HG03354 (cell line): ENCODE measurements at regions not wholly inside any gene's neighbourhood (a gene's known extent, or its start where the extent isn't known, plus 50 kb on each side); places are given as distances from the start of the nearest gene placed in this dataset.

Experiments used
- ATAC-seq: cut with Tn5 transposase; IDR thresholded peaks from one replicate; pipeline ENCODE4 v1.9.1; 2021; ENCODE audit warnings: mild to moderate bottlenecking; ENCODE audit not compliant: unreplicated experiment, poor library complexity, severe bottlenecking

DNA sequence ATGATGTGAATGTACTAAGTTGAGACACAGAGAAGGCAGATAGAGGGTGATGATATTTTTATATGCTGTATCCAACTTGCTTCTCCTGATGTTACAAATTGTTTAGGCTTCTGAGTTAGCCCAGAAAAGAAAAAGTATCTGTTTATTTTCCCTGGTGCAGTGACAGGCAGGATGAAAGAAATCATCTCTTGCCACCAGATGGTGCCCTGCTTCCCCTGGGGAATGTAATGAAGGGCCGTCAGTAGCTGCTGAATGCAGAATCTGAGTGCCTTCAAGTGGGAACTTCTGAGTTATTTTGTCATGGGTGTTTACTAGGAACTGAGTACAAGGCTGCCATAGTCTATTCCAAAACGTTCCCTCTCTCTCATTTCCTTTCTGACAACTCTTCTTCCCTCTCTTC, 525.6 kb downstream of the MBD2 start:
- ATAC-seq: peak; percentile 56

DNA sequence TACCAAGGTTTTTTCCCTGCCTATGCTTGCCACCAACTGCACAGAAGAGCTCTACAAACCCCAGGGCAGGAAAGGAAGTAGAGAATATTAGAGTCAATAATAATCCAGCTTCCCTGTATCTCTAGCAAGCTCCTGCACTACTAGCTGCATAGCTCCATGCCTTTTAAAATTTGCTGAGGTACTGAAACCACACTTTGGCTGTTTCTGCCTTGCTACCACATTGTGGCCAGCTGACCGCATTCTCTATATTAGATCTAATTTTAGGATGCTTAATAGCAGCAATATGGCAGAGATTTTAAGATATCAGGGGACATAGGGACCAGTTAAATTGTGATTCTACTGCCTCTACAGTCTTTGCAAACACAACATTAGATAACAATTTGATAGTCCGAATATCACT, 534.6 kb downstream of the MBD2 start:
- ATAC-seq: no peak

DNA sequence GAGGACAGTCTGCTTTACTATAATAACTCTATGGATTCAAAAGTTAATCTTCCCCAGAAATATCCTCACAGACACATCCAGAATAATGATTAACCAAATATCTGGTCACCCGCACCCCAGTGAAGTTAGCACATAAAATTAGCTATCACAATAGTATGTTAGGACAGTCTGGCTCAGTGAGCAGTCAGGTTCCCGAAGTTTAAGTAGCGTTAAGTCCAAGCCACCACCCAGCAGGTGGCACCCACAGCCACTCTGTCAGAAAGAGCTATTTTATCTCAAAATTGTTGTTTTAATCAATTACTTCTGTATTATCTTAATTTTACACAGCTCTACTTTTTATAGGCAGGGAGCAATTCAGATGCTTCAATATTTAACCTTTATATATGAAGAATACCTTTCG, 537.5 kb downstream of the MBD2 start:
- no peak for ATAC-seq

DNA sequence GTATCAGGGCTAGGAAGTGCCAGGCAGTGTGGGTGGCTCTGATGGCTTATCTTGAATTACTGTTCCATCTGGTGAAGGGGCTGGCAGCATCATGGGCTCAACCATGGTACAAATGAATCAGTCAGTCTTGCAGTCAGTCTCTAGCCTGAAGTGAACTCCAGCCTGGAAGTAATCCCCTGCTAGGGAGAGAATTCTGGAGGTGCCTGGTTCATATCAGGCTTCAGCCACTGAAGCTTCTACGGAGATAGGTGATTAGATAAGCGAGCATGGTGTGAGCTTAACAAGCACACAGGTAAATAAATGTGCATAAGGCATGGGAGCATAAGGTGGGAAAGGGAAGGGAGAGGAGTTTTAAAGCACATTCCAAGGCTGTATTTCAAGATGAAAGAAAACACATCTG, 541.7 kb downstream of the MBD2 start:
- ATAC-seq: no peak

DNA sequence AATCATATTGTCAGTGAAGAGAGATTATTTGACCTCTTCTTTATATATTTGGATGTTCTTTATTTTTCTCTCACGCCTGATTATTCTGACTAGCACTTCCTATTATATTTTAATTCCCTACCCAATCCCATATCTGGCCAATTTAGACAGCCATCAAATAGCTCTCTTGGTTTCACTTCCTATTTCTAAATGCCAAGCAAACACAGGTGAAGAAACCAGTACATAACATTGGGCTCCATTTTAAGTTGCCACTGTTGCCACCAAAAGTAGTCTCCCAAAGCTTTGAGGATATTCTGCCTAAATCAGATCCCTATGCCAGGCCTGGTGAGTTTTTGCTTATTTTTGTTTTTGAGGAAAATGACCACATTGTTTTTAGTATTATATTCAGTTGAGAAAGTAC, 547.0 kb downstream of the MBD2 start:
- ATAC-seq: no peak

DNA sequence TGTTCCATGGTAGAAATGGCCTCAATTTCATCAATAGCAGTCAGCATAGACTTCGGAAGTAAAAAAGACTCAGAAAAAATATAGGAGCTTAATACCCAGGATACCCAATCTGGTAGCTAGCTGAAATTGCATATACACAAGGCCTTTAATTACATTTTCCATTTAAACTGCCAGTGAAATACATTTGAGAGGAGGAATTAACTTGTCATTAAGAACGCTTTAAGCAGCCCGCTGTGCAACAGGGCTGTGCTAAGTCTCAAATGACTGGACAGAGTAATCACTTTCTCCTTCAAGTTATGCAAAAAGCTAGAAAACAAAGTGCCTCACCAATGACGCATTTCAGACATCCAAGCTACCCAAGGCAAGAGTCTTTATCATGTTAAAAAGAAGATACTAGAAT, 558.8 kb downstream of the MBD2 start:
- ATAC-seq: no peak

DNA sequence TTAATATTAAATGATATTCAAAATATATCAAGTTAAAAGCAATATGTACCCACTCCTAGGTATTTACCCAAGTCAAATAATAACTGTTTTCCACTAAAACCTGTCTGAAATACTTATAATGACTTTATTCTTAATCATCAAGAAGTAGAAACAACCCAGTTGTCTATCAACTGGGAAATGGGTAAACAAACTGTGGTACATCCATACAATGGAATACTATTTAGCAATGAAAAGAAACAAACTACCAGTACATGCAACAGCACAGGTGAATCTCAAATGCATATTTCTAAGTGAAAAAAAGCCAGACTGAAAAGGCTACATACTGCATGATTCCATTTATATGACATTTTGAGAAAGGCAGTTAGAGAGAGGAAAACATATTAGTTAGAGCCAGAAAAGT, 559.9 kb downstream of the MBD2 start:
- no peak for ATAC-seq

DNA sequence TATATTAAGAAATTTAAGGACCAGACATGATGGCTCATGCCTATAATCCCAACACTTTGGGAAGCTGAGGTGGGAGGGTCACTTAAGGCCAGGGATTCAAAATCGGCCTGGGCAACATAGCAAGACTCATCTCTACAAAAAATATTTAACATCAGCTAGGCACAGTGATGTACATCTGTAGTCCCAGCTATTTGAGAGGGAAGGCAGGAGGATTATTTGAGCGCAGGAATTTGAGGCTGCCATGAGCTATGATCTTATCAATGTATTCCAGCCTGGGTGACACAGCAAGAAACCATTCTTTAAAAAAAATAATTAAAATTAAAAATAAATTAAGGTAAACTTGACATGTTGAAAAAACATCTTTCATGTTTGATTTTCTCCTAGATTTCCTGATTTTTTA, 564.2 kb downstream of the MBD2 start:
- no peak for ATAC-seq

DNA sequence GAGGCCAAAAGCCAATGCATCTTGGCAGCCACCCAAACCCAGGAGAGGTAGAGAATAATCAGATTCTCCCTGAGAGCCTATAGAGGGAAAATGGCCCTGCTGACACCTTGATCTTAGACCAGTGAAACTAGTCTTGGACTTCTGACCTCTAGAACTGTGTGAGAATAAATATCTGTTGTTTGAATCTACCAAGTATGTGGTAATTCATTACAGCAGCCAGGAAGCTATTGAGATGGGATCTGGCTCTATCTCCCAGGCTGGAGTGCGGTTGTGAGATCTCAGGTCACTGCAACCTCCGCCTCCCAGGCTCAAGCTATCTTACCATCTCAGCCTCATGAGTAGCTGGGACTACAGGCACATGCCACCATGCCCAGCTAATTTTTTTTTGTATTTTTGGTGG, 567.2 kb downstream of the MBD2 start:
- no peak for ATAC-seq

DNA sequence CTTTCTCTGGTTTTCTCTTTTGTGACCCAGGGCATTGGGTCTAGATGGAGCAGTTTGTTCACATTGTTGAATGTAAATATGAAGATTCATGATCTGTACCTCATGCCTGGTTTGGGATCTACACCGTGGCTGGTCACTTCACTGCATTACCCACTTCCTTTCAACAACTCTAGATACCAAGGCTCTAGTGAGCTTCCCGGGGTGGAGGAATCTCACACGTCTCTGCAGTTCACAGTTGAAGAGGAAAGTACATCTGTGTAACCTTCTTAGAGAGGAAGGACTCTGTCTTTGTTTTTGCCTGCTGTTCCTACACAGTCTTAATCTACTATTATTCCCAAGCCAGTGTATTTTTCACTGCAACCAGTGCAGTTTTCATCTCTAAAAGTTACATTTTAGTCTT, 574.8 kb downstream of the MBD2 start:
- ATAC-seq: no peak

DNA sequence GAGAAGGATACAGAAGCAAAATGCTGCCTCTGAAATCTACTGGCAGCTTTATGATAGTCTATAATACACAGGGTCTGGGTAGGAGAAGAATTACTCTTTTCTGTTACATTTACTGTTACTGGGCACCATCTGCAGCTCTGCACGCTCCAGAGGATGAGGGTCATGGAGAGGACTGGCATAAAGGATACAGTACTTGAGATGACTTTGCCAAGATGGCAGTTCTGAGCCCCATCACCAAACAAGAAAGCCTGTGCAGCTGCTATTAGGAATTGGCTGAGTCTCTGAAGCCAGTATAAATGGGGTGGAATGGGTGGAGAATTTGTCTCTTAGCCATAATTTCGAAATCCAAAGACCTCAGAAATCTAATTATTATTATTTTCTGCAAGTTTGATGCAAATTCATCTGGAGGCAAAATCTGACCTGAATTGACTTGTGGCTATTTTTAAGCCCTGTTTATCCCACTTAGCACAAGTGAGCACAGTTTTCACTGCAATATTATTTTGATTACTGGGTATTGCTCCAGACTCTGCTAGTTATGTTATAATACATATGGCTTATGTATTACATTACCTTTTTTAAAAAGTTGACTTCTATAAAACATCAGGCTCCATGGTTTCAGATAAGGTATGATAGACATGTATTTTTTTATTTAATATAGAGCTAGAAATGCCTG, 579.5 kb downstream of the MBD2 start:
- ATAC-seq: no peak

DNA sequence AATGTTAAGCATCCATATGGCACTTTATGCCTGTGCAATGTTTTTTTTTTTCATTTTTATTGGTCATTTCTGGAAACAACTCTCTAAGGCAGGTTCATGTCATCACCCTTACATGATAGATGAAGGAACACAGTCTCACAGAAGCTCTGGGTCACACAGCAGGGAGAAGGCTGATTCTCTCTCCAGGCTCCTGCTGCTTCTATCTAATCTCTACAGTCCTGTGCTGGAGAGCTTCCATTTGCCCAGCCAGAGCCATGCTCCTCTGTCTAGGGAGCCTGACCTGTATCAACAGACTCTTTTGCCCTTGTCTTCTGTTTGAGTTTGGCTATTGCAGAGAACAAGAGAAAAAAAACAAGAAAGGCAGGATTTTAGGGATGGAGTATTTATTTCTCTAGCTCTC, 584.8 kb downstream of the MBD2 start:
- ATAC-seq: no peak

DNA sequence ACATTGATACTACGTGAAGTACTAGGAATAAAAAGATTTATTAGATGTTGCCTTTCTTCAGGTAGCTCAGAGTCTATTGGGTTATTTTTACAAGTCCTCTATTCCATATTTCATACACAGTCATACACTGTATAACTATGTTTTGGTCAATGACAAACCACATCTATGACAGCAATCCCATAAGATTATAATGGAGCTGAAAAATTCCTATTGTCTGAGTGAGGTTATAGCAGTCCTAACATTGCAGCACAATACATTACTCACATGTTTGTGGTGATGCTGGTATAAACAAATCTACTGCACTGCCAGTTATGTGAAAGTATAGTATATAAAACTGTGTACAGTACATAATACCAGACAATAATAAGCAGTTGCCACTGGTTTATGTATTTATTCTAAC, 595.1 kb downstream of the MBD2 start:
- ATAC-seq: no peak

DNA sequence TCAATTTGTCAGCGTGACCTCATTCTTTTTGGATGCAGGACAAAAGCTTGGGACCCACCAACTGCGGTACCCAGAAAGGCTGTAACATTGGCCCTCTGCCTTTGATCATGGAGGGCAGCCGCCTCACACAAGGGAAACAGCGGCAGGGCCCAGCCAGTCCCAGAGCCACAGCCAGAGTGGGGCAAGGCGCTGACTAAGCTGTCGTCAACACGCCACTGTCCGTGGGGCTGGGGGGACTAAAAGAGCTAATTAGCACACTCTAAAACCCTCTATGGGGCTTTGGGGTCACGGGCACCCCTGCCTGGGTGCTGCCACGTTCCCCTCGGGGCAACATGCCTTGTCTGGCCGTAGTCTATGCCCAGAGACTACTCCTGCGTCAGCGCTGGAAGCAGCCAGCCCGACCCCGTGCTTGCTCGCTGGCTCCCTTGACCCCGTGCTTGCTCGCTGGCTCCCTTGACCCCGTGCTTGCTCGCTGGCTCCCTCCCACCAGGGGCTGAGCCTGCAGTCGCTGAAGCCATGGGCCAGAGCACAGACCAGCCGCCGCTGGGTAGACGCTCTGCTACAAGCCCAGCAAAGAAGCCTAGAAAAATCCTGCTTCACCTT, 598.4 kb downstream of the MBD2 start:
- no peak for ATAC-seq

DNA sequence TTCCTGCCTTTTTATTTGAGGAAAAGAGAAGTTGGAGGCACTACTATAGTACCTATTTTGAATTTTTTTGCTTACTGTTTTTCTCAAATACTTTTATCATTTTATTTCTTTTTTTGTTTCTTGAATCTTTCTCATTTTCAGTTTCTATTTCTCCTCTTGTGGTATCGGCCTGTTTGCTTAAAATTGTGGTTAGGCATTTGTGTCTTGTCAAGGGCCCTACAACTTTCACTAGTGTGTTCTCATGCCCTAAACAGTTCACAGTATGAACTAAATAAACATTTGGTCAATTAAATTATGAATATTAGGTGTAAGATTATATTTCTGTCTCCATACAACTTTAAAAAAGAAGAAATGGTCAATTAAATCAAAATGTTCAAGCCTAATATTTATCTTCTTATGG, 613.5 kb downstream of the MBD2 start:
- ATAC-seq: no peak

DNA sequence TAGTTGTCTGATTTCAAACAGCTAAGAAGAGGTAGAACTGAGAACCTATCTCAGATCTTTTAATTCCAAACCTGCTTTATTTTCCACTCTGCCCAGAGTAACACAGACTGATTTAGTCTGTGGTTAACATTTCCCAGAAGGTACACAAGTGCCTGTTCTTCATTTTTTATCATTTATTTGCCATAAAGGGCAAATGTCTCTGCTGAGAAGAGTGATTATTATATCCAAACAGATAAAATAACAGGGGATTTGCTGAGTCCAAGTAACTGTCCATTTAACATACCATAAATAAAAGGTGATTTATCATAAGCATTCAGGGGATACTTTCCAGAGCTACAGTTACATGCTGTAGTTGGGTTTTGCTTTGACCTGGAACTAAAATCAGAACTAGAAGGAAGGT, 617.7 kb downstream of the MBD2 start:
- ATAC-seq: no peak

DNA sequence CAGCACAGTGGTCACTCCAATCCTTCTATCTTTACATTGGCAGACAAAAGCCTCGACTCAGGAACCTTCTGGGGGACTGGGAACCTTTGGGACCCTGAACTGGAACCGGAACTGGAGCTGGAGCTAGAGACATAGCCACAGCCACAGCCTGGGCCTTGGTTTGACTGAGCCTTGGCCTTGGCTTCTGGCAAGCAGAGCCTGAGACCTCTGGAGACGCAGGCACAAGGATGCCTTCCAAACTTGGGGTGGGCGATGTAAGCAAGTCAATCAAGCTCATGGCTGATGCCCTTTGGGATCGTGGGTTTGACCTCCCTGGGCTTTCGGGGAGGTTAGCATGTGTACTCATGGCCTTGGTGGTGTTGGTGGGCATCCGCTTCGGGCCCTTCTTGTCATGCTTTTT, 619.3 kb downstream of the MBD2 start:
- ATAC-seq: no peak

DNA sequence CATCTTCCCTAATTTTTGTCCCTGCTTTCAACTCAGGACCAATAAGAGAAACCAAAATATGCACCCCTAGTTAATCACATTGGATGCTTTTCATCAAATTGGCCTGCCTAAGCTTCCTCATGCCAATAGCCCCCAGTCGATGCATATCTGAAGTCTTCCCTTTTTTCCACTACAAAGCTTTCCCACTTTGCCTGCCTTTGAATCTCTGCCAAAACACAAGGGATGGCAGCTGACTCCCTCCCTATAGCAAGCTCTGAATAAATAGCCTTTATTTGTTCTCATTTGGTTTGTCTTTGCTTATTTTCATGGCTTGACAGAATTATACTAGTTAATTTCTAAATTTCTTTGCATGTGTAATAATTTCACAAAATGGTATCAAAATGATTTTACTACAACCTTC, 621.2 kb downstream of the MBD2 start:
- ATAC-seq: no peak

DNA sequence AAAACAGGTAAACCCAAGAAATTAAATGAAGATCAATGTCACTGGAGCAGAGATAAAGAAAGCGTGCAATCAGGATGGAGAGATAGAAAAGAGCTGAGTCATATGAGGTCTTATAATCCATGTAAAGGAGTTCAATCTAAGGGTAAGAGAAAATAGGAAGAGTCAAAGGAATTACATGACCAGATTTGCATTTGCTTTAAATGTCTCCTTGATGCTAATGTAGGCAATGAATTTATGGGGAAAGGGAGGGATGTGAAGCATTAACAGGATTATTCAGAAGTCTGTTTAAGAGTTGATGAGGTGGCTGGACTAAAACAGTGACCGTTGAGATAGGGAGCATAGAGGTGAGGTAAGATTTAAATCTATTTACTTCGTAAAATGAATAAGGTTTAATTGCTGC, 623.1 kb downstream of the MBD2 start:
- ATAC-seq: no peak

DNA sequence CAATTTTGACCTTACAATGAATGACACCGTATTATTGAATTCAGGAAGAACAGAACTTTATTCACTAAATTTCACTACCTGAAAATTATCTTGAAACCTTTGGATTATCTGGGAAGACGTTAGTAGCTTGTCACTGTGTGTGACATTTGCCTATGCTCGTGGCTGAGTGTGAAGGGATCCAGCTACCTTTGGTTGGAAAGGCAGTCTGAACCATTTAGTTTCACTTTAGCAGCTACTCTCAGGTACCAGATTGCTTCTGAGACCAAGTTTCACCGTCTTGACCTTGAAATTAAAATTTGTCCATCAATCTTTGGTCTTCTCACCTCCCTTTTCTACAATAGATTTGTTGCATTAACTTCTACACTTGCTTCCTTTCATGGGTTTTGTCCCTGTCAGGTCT, 637.5 kb downstream of the MBD2 start:
- ATAC-seq: no peak
